HG03442 (cell line): ENCODE measurements at regions not wholly inside any gene's neighbourhood (a gene's known extent, or its start where the extent isn't known, plus 50 kb on each side); places are given as distances from the start of the nearest gene placed in this dataset.

Experiments
- ATAC-seq: cut with Tn5 transposase; IDR thresholded peaks from one replicate; pipeline ENCODE4 v1.9.1; 2021; ENCODE audit warnings: mild to moderate bottlenecking, moderate library complexity; ENCODE audit not compliant: unreplicated experiment

DNA sequence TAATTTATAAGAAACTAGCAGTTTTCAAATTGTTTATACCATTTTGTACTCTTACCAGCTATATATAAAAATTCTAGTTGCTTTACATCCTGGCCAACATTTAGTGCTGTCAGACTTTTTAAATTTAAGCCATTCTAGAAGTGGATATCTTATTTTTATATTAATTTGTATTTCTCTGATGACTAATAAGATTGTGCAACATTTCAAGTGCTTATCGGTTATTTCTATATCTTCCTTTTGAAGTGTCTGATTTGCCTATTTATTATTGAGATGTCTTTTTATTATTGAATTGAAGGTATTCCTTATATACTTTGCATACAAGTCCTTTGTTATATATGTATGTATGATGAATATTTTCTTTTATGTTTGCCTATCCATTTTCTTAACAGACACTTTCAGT is 324.0 kb downstream of the ELAVL2 start:
- ATAC-seq, result no peak

DNA sequence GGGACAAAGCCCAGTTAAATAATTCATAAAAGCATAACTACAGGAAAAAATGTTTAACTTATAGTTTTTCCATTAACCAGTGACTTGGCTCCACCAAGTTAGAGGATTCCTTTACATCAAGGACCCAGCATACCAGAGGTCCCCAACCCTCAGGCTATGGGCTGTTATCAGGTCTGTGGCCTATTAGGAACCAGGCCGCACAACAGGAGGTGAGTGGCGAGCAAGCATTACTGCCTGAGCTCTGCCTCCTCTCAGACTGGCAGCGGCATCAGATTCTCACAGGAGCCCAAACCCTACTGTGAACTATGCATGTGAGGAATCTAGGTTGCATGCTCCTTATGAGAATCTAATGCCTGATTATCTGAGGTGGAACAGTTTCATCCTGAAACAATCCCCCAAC is 303.1 kb downstream of the ELAVL2 start:
- no peak for ATAC-seq

DNA sequence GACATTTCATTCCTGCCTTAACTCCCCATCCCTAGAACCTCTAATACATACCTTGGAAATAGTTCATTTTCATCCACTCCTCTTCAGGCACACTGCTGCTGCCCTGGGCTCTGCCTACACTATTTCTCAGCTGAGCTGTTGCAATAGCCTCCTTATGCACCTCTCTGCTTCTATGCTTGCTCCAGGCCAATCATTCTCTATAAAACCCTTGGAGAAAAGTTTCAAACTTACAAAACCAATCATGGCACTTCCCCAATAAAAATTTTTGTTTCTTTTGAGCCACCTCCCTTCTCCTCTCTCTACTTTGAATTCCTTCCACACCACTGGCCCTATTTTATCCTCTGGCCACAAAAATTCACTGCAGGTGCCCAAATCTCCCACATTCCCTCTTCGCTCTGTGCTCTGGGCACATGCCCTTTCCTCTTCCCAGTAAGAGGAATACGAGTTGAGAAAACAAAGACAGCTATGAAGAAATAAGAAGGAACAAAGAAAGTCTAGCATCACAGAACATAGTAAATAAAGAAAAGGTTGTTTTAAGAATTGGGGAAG is 301.4 kb downstream of the ELAVL2 start:
- no peak for ATAC-seq

DNA sequence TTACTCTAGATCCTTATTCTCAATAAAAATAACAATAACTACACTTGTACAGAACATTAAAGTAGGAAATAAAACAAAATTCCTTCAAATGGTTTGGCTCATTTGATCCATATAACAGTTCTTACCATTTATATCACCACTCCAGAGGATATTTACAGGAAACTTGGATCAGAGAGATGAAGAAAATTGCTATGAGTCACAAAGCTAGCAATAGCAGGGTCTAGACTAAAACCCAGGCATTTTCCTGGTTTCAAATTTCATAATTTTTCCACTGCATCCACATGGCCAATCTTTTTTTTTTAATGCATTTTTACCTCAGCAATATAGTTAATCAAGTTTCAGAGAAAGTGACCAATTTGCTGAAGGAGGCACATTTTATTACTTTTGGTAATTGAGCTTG is 299.2 kb downstream of the ELAVL2 start:
- no peak for ATAC-seq

DNA sequence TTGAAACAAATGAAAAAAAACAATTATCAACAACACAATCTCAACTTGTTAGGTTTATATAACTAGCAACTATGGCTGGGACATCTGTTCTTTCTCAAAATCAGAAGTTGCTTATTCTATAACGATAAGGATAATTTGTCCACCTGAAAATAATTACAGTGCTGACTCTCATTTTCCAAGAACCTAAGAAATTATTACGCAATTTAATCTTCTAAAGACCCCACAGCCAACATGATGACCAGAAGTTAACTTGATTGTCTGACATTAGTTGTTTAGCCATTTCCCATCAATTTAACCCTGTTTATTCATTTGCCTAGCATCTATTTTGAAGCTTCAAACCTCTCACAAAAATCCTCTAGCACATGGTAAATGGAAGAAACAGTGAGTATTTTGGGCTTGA is 293.8 kb downstream of the ELAVL2 start:
- ATAC-seq, result no peak

DNA sequence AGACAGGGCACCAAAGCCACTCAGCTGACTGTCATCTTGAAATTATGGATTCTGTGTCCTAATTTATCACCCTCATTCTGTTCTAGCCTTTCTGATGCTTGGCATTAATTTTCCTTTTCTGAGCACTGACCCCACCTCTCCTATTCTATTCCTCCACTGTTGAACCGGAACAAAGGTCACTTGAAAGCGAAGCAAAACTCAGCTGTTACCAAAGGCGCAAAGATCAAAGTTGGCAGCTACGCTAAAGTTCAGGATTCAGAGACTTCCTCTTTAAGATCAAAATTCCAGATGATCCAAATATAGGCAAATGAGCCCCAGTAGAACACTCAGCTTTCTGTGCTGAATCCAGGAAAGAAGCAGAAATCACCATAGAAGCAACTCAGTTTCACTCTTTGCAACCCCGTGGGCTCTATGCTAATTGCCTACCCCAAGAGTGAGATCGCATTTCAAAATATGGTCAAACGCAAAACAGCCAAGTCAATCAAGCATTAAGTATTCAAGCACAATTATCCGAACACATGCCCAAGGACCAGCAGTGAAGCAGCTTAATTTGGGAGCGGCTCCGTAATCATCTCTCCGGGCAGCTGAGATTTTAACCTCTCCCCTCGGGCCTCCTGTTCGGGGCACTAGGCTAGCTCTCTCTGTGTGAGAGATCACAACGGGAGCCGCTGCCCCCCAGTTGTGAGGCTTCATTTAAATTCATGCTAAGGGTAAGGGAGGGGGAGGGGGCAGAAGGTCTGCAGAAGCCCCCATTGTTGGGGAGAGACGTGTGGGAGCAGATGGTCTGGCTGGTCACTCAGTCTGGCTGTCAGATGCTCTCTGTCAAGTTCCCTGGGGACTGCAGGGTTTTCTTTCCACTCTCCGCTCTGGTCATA is 288.6 kb downstream of the ELAVL2 start:
- no peak for ATAC-seq

DNA sequence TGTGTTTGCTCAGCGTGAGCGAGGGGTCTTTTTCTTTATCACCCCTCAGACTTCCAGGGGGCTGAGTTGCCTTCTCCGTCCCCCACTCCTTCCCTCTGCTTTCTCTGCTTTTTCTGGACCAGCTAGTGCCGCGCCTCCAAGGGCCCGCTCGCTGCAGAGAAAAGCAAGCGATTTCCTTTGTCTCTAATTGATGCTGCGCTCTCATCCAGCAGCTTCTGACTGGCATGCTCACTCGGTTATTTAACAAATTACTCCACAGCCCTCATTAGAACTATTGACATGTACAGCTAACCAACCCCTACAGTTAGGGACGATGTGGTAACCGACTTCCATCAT is 288.0 kb downstream of the ELAVL2 start:
- no peak for ATAC-seq

DNA sequence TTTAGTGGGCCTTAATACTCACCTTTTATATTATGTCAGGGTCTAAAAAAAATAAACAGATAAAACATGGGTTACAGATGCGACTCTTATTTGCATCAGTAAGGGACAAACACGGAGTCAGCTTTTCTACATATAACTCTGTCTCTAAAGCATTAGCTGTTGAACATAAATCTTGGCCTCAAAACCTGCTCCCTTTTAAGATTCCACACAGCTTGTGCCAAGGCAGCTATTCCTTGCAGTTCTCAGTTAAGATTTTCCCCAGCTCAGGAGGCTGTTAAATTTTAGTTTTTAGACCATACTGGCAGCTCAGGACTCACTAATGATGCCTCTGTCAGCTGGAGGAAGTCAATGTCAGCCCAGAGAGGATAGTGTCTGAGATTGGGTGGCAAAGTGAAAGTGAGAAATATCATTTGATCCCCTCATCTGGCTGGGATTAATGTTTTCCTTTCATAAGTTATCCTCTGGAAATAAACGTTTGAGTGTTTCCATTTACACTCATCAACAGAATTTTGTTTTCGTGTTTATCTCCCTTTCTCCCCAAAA is 287.5 kb downstream of the ELAVL2 start:
- ATAC-seq, result no peak

DNA sequence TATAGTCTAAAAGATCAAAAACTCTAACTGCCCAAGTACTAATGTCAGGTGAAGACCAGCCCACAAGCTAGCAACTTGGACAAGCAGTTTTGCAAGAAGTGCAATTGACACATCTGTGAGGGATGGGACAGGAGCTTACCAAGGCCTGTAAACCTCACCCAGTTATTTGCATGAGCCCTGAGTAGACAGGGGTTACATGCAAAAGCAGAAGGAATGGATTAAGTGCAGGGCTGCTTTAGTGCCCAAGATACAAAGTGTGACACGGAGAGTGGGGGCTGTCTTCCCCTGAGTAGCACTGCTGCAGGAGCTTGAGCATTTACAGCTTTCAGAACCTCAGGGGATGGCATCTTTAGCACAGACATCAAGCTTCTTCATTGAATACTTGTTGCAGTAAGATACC is 286.7 kb downstream of the ELAVL2 start:
- ATAC-seq, result no peak

DNA sequence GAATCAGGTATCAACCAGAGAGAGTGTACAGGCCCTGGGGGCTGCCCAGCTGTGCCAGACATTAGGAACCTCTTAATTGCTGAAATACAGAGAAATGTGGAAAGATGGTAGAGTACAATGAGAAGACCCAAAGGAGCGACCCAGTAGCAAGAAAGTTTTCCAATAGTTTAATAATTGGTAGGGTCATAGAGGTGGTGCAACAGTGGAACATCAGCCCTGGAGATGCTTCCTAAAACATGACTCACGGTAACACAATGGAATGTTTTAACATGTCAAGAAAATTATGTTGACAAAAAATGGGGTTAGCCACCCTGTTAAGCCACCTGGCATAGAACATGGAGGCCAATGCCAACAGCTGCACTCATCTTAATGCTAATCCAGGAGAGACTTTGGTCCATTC is 284.1 kb downstream of the ELAVL2 start:
- no peak for ATAC-seq

DNA sequence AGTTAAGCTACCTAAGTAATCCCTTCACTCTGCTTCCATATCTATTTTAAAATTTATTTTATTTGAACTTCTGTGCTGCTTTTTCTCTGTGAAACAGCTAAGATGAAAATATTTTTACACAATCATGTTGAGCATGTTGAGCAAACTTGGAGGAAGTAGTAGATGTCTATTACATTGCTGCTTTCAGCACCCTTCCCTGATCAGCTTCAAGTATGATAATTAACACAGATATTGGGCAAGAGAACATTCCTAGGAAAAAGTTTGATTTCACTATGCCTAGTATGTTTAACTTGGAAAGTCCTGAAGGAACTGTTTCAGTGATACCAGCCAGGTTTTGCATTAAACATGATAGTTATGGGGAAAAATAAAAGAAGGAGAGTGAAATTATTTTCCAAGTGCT is 283.6 kb downstream of the ELAVL2 start:
- no peak for ATAC-seq

DNA sequence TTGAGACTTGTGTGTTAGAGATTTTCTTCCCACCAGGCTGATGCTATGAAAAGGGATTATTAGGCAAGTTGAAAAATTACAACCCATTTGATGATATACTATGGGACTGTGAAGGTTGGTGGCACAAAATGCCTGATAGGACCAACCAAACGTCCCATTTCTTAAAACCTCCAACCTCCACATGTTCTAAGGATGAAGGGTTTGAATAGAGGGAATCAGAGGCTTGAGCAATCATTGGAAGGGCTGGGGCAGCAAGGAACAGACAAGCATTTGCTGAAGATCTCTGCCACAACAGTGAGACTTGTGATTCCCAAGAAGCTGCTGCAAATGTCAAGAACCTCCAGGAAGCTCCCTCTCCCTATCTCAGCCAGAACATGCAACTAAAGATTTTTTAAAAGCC is 283.1 kb downstream of the ELAVL2 start:
- no peak for ATAC-seq

DNA sequence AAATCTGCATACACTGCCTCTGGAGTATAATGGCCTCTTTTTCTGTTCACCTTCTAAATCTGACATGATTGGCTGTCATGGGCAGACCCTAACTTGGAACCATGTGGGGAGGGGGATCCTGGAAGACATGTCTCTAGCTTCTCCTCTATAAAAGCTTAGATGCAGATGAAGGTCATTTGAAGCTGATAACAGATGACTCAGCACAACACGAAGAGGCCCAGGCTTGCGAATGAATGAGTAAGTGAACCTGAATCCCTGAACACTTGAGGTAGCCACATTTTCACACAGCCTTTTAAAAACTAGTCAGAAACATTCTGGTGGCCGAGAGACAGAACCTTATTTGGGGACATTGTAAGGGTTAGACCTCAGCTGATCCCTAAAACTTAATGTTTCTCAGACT is 282.6 kb downstream of the ELAVL2 start:
- ATAC-seq, result no peak

DNA sequence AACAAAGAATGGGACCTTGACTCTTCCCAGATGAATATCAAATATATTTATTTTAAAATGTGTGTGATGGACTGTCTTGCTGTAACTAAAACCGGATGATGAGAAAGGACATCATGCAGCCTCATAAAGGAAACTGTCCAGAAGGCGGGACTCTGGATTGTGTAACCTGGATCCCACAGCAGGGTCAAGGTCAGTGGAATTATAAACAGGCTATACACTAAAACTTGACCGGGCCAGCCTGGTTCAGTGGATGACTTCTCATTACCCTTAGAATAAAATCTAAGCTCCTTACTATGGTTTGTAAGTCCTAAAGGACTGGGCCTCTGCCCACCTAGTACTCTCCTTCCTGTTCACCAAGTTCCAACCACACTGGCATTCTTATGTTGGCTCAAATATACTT is 280.3 kb downstream of the ELAVL2 start:
- no peak for ATAC-seq

DNA sequence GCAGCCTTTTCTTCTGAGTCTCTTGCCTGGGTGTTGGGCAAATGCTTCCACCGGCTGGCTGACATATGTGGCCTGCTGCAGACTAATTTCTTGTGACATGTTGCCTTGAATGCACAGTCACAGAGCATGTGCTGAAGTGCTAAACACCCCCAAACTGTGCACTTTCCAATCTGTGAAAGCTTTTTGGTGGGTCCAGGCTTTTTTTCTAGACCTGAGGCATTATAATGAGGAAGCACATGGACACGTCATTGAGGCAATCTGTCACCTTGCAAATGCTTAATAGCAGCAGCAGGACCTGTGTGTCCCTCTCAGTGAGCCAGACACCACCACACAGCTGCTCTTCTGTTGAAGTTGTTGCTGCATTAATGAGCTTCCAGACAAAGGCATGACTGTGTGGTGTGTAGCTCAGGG is 274.7 kb downstream of the ELAVL2 start:
- ATAC-seq, result no peak

DNA sequence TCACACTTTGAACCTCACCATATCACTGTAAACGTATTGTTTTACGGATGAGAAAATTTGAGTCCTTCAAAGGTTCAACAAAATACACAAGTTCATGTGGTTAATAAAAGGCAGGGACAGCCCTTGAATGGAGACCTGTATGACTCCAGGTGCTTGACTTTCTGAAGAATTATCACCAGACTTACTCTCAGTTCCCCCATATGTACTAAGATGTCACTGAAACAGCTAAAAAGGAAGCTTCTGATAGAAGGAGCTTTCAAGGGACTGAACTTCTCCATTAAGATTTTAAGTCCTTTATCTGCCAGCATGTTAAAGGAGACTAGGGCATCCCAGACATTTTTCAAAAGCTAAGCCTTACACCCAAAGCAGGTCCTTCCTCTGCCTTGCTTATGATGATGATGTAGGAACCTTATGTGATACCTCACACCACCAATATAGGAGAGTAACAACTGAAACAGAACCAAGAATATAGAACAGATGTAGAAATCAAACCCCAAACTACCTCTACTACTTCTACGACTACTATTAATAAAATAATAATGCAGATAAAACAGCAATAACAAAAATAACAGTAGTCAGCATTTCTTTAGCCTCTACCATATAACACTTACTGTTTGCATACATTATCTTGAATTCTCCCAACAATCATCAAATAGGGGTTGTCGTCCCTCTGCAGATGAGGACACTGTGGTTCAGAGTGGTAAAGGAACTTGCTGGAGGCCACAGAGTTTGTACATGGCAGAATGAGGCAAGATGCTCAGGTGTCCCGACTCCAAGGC is 273.9 kb downstream of the ELAVL2 start:
- ATAC-seq, result no peak

DNA sequence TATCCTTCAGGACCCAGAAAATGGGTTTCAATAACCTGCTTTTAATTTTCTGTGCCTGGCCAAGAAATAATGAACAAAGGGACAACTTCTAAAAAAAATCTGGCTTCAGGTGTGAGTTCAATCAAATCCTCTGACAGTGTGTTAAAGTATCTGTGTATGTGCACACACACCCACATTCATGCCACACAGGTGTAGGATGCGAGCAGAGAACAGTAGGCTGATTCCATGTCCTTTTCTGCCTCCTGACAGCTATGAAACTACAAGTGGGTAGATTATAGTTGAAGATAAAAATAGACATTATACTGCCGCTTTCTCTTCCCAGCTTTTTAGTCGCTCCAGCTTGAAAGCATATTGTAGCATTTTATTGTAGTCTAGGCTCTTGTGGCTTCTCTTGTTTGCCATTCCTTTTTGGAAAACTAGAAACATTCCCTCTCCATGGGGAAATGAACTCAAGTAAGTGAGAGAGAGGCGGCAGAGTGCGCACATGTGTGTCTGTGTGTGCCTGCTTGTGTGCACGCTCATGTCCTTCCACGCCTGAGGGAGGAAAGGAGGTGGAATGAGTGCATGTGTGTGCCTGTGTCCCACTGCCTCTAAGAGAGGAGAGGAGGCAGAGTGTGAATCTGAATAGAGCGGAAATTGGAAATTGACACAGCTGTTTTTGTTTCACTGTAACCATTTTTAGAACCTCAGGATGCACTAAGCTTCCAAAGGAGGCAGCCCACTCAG is 273.0 kb downstream of the ELAVL2 start:
- ATAC-seq, result no peak

DNA sequence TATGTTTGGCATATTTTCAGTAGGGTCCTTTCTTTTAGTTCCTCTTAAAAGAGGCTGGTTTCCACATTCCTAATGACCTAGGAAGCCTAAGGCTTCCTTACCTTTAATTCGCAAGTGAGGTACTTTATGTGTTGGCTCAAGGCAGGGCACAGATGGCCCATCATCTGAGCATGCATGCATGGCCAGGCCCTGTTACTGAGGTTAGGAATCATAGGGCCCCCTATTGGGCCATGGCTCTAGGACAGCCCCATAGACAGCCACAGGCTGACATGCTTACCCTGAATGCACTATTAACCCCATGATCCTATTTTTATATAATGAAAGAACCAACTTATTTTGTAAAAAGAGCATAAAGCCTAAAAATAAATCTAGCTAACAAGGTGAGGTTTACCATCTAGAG is 271.4 kb downstream of the ELAVL2 start:
- ATAC-seq, result no peak

DNA sequence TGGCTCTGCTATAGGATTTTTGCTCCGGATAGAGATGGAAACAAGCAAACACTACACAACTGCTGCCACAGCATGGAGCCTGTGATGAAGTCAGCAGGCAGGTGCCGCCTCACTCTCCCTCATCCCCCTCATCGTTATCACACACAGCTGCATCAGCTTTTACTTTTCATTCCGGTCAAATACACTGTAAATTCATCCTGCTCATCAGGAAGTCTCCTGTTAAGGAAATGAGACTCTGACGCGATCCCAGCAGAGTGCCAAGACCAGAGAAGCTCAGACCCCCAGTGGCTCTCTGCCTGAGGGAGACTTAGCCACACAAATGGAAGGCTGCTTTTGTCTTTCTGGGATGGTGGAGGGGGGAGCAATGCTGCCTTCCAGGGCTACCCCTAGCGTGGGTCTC is 270.2 kb downstream of the ELAVL2 start:
- ATAC-seq, result no peak

DNA sequence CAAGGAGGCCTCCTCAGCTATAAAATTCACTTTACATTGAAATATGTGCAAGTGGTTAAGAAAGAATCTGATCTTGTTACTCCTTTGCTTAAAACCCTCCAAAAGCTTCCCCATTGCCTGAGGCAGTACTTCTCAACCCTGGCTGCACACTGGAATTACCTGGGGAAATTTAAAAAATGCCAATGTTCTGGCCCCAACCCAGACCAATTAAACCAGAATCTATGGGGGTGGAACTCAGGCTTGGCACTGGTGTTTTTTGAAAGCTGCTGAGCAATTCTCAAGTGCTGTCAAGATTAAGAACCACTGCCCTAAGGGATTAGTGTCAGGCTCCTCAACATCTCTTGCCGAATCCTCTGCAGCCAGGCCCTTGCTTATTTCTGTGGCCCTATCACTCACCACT is 269.6 kb downstream of the ELAVL2 start:
- no peak for ATAC-seq

DNA sequence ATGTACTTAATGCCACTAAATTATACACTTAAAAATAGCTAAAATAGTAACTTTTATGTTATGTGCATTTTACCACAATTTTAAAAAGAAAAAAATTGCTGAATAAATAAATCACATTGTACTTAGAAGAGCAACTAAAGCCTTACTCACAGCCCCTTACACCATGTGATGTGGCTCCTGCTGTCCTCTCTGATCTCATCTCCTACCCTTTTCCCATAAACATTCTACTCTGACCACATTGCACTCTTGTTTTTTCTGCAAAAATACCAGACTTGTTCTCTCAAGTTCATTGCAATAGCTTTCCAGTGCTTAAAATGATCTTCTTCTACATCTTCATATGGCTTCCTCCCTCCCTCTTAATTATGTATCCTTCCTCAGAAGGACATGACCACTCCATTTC is 268.4 kb downstream of the ELAVL2 start:
- ATAC-seq, result no peak
